ENCODE measurements at regions not wholly inside any gene's neighbourhood (a gene's known extent, or its start where the extent isn't known, plus 50 kb on each side); places are given as distances from the start of the nearest gene placed in this dataset.
A peak's percentile ranks its signal among the peaks of the same experiment; 100 is the strongest.
"Not testable (repeated sequence)": the region's sequence is repeated elsewhere in the genome, so short reads cannot be mapped to it uniquely, and the experiment has no call there.

- TF ChIP-seq, protein P1, sequence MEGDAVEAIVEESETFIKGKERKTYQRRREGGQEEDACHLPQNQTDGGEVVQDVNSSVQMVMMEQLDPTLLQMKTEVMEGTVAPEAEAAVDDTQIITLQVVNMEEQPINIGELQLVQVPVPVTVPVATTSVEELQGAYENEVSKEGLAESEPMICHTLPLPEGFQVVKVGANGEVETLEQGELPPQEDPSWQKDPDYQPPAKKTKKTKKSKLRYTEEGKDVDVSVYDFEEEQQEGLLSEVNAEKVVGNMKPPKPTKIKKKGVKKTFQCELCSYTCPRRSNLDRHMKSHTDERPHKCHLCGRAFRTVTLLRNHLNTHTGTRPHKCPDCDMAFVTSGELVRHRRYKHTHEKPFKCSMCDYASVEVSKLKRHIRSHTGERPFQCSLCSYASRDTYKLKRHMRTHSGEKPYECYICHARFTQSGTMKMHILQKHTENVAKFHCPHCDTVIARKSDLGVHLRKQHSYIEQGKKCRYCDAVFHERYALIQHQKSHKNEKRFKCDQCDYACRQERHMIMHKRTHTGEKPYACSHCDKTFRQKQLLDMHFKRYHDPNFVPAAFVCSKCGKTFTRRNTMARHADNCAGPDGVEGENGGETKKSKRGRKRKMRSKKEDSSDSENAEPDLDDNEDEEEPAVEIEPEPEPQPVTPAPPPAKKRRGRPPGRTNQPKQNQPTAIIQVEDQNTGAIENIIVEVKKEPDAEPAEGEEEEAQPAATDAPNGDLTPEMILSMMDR (IDR thresholded peaks at IDR 0.05) = no peak
- TF ChIP-seq POLR2AphosphoS5 (IDR thresholded peaks at IDR 0.05) = peak; percentile 29
- intact Hi-C loops (cut with DNase I) = no loop called here
- no peaks in the 10 kb centered on the region for H3K9me3 ChIP-seq
- H3K4me1 ChIP-seq (replicated peaks) = no peaks in the 10 kb centered on the region
- WGBS = 38% methylated on average over 9 of the region's 9 CpGs
- H3K36me3 ChIP-seq = no peaks in the 10 kb centered on the region
- no peak for DNase-seq (ENCODE audit: low spot score)
- no peak overlapping the region for H3K4me3 ChIP-seq
- H3K27ac ChIP-seq = no peak overlapping the region
- no peaks in the 10 kb centered on the region for H3K27me3 ChIP-seq (replicated peaks; ENCODE audit: insufficient read depth)
Observed at GRCh38 chr12:75658901-75659823, 147.8 kb upstream of the KRR1 start.

- H3K4me1 ChIP-seq (replicated peaks) = no peaks in the 10 kb centered on the region
- H3K4me3 ChIP-seq = no peak overlapping the region
- no peak overlapping the region for H3K27ac ChIP-seq
- no peaks in the 10 kb centered on the region for H3K27me3 ChIP-seq (replicated peaks; ENCODE audit: insufficient read depth)
- TF ChIP-seq POLR2A (IDR thresholded peaks at IDR 0.05) (no peak), POLR2AphosphoS5 (IDR thresholded peaks at IDR 0.05) (no peak)
- TF ChIP-seq, protein P1 (IDR thresholded peaks at IDR 0.05) = no peak
- H3K9me3 ChIP-seq = no peaks in the 10 kb centered on the region
- no peaks in the 10 kb centered on the region for H3K36me3 ChIP-seq
- intact Hi-C loops (cut with DNase I) = no loop called here
- no peak for DNase-seq (ENCODE audit: low spot score)
Observed at GRCh38 chr12:75658286-75658685, 146.9 kb upstream of the KRR1 start.

GRCh38 chr12:75657831-75658230 lies 146.4 kb upstream of the KRR1 start:
- Histone ChIP-seq H3K4me1 (replicated peaks) (no peaks in the 10 kb centered on the region), H3K27ac (no peak overlapping the region), H3K4me3 (no peak overlapping the region), H3K36me3 (no peaks in the 10 kb centered on the region), H3K9me3 (no peaks in the 10 kb centered on the region), H3K27me3 (replicated peaks; ENCODE audit: insufficient read depth) (no peaks in the 10 kb centered on the region)
- TF ChIP-seq POLR2A (IDR thresholded peaks at IDR 0.05) = no peak
- TF ChIP-seq POLR2AphosphoS5 (IDR thresholded peaks at IDR 0.05) = no peak
- TF ChIP-seq, protein P1 (IDR thresholded peaks at IDR 0.05) = no peak
- no peak for DNase-seq (ENCODE audit: low spot score)
- intact Hi-C loops (cut with DNase I) = no loop called here
- WGBS = 96% methylated on average over 2 of the region's 2 CpGs

DNA sequence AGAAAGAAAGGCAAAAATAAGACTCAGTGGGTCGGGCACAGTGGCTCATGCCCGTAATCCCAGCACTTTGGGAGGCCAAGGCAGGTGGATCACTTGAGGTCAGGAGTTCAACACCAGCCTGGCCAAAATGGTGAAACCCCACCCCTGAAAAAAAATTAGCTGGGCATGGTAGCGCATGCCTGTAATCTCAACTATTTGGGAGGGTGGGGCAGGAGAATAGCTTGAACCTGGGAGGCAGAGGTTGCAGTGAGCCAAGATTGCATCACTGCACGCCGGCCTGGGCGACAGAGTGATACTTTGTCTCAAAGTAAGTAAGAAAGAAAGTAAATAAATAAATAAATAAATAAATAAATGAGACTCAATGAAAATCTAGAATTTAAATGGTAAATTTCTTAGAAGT lies 145.9 kb upstream of the KRR1 start:
- H3K27ac ChIP-seq; H3K36me3 ChIP-seq; H3K27me3 ChIP-seq (replicated peaks; ENCODE audit: insufficient read depth); intact Hi-C loops (cut with DNase I); H3K4me1 ChIP-seq (replicated peaks); DNase-seq (ENCODE audit: low spot score); H3K4me3 ChIP-seq; H3K9me3 ChIP-seq: not testable (repeated sequence)
- 92% methylated on average over 6 of the region's 6 CpGs for WGBS

GRCh38 chr12:75656648-75657047 lies 145.2 kb upstream of the KRR1 start:
- H3K4me1 ChIP-seq (replicated peaks) = no peaks in the 10 kb centered on the region
- WGBS = 71% methylated on average over 1 of the region's 1 CpG
- no peak overlapping the region for H3K4me3 ChIP-seq
- no peak overlapping the region for H3K27ac ChIP-seq
- TF ChIP-seq POLR2AphosphoS5 (IDR thresholded peaks at IDR 0.05) = no peak
- TF ChIP-seq POLR2A (IDR thresholded peaks at IDR 0.05) = no peak
- TF ChIP-seq, protein P1 (IDR thresholded peaks at IDR 0.05) = no peak
- H3K36me3 ChIP-seq = no peaks in the 10 kb centered on the region
- H3K9me3 ChIP-seq = no peaks in the 10 kb centered on the region
- DNase-seq (ENCODE audit: low spot score) = no peak
- H3K27me3 ChIP-seq (replicated peaks; ENCODE audit: insufficient read depth) = no peaks in the 10 kb centered on the region
- intact Hi-C loops (cut with DNase I) = no loop called here

All from prostate gland (tissue), 2 donors.